NB4 (cell line): ENCODE measurements at regions not wholly inside any gene's neighbourhood (a gene's known extent, or its start where the extent isn't known, plus 50 kb on each side); places are given as distances from the start of the nearest gene placed in this dataset.

ENCODE experiments used
- CTCF ChIP-seq: IDR thresholded peaks from one replicate; pipeline ENCODE4 v1.5.1; 2012; ENCODE audit warnings: low read depth, low read length
- POLR2A ChIP-seq: IDR thresholded peaks from 2 replicates; pipeline ENCODE4 v1.6.1; 2011; ENCODE audit warnings: mild to moderate bottlenecking; ENCODE audit not compliant: insufficient read length; ENCODE audit errors: extremely low read depth

- TF ChIP-seq CTCF (no peak), POLR2A (no peak)
These were observed 768.6 kb upstream of the SORCS1 start for GRCh38 chr10:107933076-107933475.
